GM13976 (cell line): ENCODE measurements at regions not wholly inside any gene's neighbourhood (a gene's known extent, or its start where the extent isn't known, plus 50 kb on each side); places are given as distances from the start of the nearest gene placed in this dataset.

Experiments
- DNase-seq: peaks from one replicate; pipeline ENCODE4 v3.0.0; 2012; ENCODE audit warnings: low spot score
- CTCF ChIP-seq: IDR thresholded peaks from 2 replicates; pipeline ENCODE4 v1.5.1; 2012; ENCODE audit warnings: borderline replicate concordance, mild to moderate bottlenecking; ENCODE audit not compliant: insufficient read depth; ENCODE audit errors: extremely low read depth, missing control alignments, control extremely low read depth
- in situ Hi-C: fragments of 300-500 bp; cut with MboI; formaldehyde crosslinking; loops from one replicate; pipeline ENCODE4 v1.12.0; 2022; ENCODE audit warnings: low sequenced_read_pairs, mixed read lengths, inconsistent platforms; ENCODE audit not compliant: unreplicated experiment

GRCh38 chr2:175837046-175837445 is 165.0 kb downstream of the LNPK start:
- TF ChIP-seq CTCF, result no peak
- in situ Hi-C loops, result no loop called here
- DNase-seq, result no peak

- no peak for TF ChIP-seq CTCF
- in situ Hi-C loops, result no loop called here
- DNase-seq, result no peak
These were observed 165.7 kb downstream of the LNPK start for GRCh38 chr2:175836361-175836760.

GRCh38 chr2:175834477-175834876 is 167.6 kb downstream of the LNPK start:
- no peak for TF ChIP-seq CTCF
- no peak for DNase-seq

GRCh38 chr2:175832866-175833265 is 169.2 kb downstream of the LNPK start:
- no peak for DNase-seq
- no peak for TF ChIP-seq CTCF
- in situ Hi-C loops, result no loop called here

More at GRCh38 chr2:175834477-175834876, 167.6 kb downstream of the LNPK start:
- in situ Hi-C loops, result no loop called here

GRCh38 chr2:175829741-175830140 is 172.3 kb downstream of the LNPK start:
- in situ Hi-C loops, result no loop called here
- DNase-seq, result no peak
- TF ChIP-seq CTCF, result no peak

- DNase-seq, result no peak
- no peak for TF ChIP-seq CTCF
- in situ Hi-C loops, result no loop called here
These were observed 174.2 kb downstream of the LNPK start for GRCh38 chr2:175827856-175828255.

- TF ChIP-seq CTCF, result no peak
- in situ Hi-C loops, result no loop called here
- DNase-seq, result no peak
These were observed 177.8 kb downstream of the LNPK start for GRCh38 chr2:175824243-175824642.
